ENCODE measurements at regions not wholly inside any gene's neighbourhood (a gene's known extent, or its start where the extent isn't known, plus 50 kb on each side); places are given as distances from the start of the nearest gene placed in this dataset.

DNA sequence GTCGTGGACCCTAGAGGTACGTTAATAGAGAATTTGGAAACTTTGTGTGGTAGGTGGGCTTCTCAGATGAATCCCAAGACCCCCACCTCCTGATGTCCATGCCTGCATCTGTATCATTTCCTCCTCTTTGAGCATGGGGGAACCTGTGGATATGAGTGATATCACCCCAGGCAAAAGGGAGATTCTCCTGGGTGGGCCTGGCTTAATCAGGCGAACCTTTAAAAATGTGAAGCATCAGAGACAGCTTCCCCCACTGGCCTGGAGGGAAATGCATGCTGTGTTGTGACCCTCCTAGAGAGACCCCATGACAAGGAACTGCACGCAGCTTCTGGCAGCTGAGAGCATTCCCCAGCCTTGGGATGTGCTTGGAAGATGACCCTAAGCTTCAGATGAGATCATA is 180.9 kb downstream of the MBOAT1 start:
- Histone ChIP-seq H3K9me3 (ENCODE audit: control insufficient read depth, insufficient read depth, low read length) (no peaks in the 10 kb centered on the region), H3K27ac (ENCODE audit: low read depth, low read length) (no peak overlapping the region), H3K4me3 (ENCODE audit: low read depth, low read length) (no peak overlapping the region), H3K4me1 (ENCODE audit: control insufficient read depth, insufficient read depth, low read length) (peaks cover under 1% of the 10 kb centered on the region), H3K36me3 (ENCODE audit: control insufficient read depth, insufficient read depth, low read length) (no peaks in the 10 kb centered on the region), H3K27me3 (ENCODE audit: control insufficient read depth, insufficient read depth, low read length) (peaks cover 2% of the 10 kb centered on the region)
- WGBS (ENCODE audit: insufficient coverage): 83% methylated on average over 1 of the region's 4 CpGs
- DNase-seq (ENCODE audit: low read depth in 4 of 6, low spot score in 6 of 6): no peak

DNA sequence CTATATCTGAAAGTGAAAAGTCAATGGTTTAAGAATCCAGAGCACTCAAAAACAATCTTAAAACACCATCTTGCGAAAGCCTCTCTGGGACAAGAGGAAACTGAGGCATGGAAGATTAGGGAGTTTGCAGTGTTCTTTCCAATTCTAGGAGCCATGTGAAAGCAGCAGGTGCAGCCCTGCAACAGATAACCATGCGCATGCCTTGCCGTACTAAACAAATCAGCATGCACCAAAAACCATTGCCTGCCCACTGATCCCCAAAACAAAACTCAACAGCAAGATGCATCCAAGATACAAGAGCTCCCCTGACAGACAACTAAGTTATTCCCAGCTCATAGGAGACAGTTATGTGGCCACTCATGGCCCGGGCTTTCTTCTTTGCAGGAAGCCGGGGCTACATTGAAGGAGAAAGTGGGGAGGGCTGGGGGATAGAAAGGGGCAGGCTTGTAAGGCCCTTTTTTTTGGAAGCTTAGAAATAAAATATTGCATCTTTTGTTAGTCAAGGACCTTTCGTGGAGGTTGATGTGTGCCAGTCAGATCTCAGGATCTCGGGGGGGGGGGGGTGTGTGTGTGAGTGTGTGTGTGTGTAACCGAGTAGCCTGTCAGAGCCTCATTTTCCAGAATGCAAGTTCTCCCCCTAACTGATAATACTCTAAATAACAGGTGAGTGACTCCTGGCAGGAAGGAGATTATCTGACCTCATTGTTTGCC is 178.4 kb downstream of the MBOAT1 start:
- Histone ChIP-seq H3K27me3 (ENCODE audit: control insufficient read depth, insufficient read depth, low read length) (peaks cover 2% of the 10 kb centered on the region), H3K4me1 (ENCODE audit: control insufficient read depth, insufficient read depth, low read length) (peaks cover 6% of the 10 kb centered on the region), H3K27ac (ENCODE audit: low read depth, low read length) (no peak overlapping the region), H3K4me3 (ENCODE audit: low read depth, low read length) (no peak overlapping the region), H3K36me3 (ENCODE audit: control insufficient read depth, insufficient read depth, low read length) (no peaks in the 10 kb centered on the region), H3K9me3 (ENCODE audit: control insufficient read depth, insufficient read depth, low read length) (no peaks in the 10 kb centered on the region)
- 100% methylated on average over 1 of the region's 8 CpGs for WGBS (ENCODE audit: insufficient coverage)
- DNase-seq (ENCODE audit: low read depth in 4 of 6, low spot score in 6 of 6): no peak

DNA sequence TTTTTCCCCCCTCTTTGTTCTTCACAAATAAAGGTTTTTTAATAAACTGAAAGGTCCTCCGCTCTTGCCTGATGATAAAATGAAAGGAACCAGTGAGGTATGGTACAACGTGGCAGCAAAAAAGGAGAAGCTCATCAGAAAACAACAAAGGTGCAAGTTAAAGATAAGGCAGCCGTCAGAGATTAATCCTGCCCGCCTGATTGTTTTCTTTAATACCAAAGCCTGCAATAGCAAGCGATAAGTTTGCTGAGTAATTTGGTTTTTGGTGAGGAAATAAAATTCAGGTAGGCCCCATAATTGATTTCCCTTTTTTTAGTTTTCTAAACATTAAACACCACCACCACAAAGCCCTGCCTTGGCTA is 177.9 kb downstream of the MBOAT1 start:
- no peaks in the 10 kb centered on the region for H3K9me3 ChIP-seq (ENCODE audit: control insufficient read depth, insufficient read depth, low read length)
- no CpG with 5 or more reads among the region's 5 CpGs for WGBS (ENCODE audit: insufficient coverage)
- H3K4me1 ChIP-seq (ENCODE audit: control insufficient read depth, insufficient read depth, low read length): peaks cover 6% of the 10 kb centered on the region
- no peak for DNase-seq (ENCODE audit: low read depth in 4 of 6, low spot score in 6 of 6)
- no peaks in the 10 kb centered on the region for H3K36me3 ChIP-seq (ENCODE audit: control insufficient read depth, insufficient read depth, low read length)
- no peak overlapping the region for H3K4me3 ChIP-seq (ENCODE audit: low read depth, low read length)
- H3K27me3 ChIP-seq (ENCODE audit: control insufficient read depth, insufficient read depth, low read length): peaks cover 2% of the 10 kb centered on the region
- H3K27ac ChIP-seq (ENCODE audit: low read depth, low read length): no peak overlapping the region

DNA sequence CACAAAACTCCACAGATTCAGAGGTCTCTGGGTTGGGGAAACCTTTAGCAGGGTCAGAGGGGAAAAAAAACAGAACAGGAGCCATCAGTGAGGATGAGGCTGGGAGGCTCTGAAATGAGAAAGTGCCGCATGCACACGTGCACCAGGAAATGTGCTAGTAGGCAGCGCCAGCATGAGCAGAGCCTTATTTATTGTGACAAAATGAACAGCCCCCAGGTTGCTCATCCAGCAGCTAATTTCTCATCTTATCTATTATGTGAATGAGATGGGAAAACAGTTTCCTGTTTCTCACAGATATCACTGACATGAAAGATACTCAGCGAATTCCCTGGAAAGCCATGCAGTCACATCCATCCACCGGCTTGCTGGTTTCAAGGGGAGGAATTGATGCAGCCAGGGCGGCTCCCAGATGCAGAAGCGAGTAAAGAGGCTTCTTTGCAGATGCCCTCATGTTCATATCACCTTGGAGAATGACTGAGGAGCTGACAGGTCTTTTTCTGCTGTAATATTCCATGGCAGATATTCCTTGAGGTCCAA is 176.1 kb downstream of the MBOAT1 start:
- Histone ChIP-seq H3K4me1 (ENCODE audit: control insufficient read depth, insufficient read depth, low read length) (peaks cover 6% of the 10 kb centered on the region), H3K9me3 (ENCODE audit: control insufficient read depth, insufficient read depth, low read length) (no peaks in the 10 kb centered on the region), H3K27me3 (ENCODE audit: control insufficient read depth, insufficient read depth, low read length) (peaks cover 2% of the 10 kb centered on the region), H3K27ac (ENCODE audit: low read depth, low read length) (no peak overlapping the region), H3K4me3 (ENCODE audit: low read depth, low read length) (no peak overlapping the region), H3K36me3 (ENCODE audit: control insufficient read depth, insufficient read depth, low read length) (no peaks in the 10 kb centered on the region)
- WGBS (ENCODE audit: insufficient coverage): 74% methylated on average over 3 of the region's 7 CpGs
- DNase-seq (ENCODE audit: low read depth in 4 of 6, low spot score in 6 of 6): peak in 2 of 6 donors; percentile 22 to 93

DNA sequence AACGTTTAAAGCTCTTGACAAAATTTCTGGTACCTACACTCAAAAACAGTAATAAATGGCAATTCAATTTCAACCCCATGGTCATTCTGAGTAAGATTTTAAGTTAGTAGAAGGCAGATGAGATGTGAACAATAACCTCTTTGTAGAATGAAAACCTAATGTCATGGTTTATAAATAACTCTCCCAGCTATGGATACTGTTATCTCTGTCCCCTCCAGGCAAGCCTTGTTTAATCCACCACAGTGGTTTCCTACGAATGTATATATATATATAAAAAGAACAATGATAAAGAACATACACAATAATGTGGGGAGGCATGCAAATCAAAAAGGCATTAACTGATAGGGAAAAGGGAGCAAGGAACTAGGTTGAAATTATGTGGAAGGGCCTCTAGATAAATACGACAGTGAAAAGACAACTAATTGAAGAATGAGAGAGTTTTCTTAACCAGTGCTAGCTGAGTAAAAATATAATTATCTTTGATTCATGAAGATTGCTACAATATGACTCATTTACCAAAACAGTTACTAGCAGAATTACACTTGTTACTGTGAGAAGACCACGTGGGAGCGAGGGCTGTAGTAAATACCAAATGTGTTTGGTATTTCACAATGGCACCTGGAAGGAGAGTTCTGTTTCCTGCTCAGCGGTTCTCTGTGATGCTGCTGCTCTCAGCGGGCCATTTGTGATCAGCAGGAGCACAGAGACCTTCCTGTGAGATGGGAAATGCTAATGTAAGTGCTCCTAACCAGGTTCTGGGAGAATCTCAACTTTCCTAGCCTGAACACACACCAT is 173.7 kb downstream of the MBOAT1 start:
- Histone ChIP-seq H3K27ac (ENCODE audit: low read depth, low read length) (no peak overlapping the region), H3K4me1 (ENCODE audit: control insufficient read depth, insufficient read depth, low read length) (peaks cover 6% of the 10 kb centered on the region), H3K36me3 (ENCODE audit: control insufficient read depth, insufficient read depth, low read length) (no peaks in the 10 kb centered on the region), H3K4me3 (ENCODE audit: low read depth, low read length) (no peak overlapping the region), H3K27me3 (ENCODE audit: control insufficient read depth, insufficient read depth, low read length) (no peaks in the 10 kb centered on the region), H3K9me3 (ENCODE audit: control insufficient read depth, insufficient read depth, low read length) (no peaks in the 10 kb centered on the region)
- no peak for DNase-seq (ENCODE audit: low read depth in 4 of 6, low spot score in 6 of 6)
- 8% methylated on average over 2 of the region's 7 CpGs for WGBS (ENCODE audit: insufficient coverage)

DNA sequence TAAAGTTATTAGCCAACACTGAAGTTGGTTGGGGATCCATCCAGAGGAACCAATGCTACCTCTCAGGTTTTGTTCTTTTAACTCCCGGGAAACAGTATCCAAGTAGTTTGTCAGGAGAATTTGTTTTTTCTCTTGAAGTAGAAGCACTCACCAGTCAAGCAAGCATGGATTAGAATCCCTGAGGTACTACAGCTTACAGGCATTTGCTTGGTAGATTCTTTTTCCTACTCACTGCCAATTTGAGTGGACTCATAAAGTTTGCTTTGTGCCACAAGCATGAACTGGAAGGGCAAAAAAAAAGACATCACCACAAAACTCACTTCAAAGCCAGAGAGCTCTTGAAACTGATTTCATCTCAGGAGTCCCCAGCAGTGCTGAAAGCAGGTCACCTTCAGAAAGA is 167.4 kb downstream of the MBOAT1 start:
- H3K27me3 ChIP-seq (ENCODE audit: control insufficient read depth, insufficient read depth, low read length): no peaks in the 10 kb centered on the region
- no peaks in the 10 kb centered on the region for H3K9me3 ChIP-seq (ENCODE audit: control insufficient read depth, insufficient read depth, low read length)
- no peak for DNase-seq (ENCODE audit: low read depth in 4 of 6, low spot score in 6 of 6)
- no peak overlapping the region for H3K4me3 ChIP-seq (ENCODE audit: low read depth, low read length)
- no peak overlapping the region for H3K27ac ChIP-seq (ENCODE audit: low read depth, low read length)
- no peaks in the 10 kb centered on the region for H3K36me3 ChIP-seq (ENCODE audit: control insufficient read depth, insufficient read depth, low read length)
- WGBS (ENCODE audit: insufficient coverage): 100% methylated on average over 1 of the region's 1 CpG
- no peaks in the 10 kb centered on the region for H3K4me1 ChIP-seq (ENCODE audit: control insufficient read depth, insufficient read depth, low read length)

All from spinal cord (tissue), 9 donors.